ENCODE measurements at regions not wholly inside any gene's neighbourhood (a gene's known extent, or its start where the extent isn't known, plus 50 kb on each side); places are given as distances from the start of the nearest gene placed in this dataset.
"Not testable (repeated sequence)": the region's sequence is repeated elsewhere in the genome, so short reads cannot be mapped to it uniquely, and the experiment has no call there.

GRCh38 chr3:81051133-81051532 is 710.3 kb downstream of the GBE1 start:
- not testable (repeated sequence) for TF ChIP-seq CTCF (conservative IDR thresholded peaks at IDR 0.05; ENCODE audit: low read length); EZH2phosphoT487 (IDR thresholded peaks at IDR 0.05; ENCODE audit: borderline replicate concordance, low read depth, low read length)
